ENCODE measurements at regions not wholly inside any gene's neighbourhood (a gene's known extent, or its start where the extent isn't known, plus 50 kb on each side); places are given as distances from the start of the nearest gene placed in this dataset.
A peak's percentile ranks its signal among the peaks of the same experiment; 100 is the strongest.

- no peak for DNase-seq (ENCODE audit: low read depth, low spot score)
Observed at GRCh38 chr4:14431155-14432134, 570.8 kb upstream of the CPEB2 start.

DNA sequence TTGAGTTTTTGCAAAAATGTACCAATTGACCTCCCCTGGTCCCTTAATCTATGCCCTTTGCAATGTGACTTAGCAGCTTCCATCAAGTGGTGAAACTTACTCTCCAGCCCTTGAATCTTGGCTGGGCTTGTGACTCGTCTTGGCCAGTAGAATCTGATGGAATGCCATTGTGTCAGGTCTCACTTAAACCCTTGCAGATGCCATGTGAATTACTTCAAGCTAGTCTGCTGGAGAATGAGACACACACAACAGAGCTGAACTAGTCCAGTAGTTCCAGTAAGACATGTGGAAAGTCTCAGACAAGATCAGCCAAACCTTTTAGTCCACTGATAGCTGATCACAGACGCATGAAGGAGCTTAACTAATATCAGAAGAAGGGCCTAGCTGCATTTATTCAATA, 567.8 kb upstream of the CPEB2 start:
- no peak for DNase-seq (ENCODE audit: low read depth, low spot score)

DNA sequence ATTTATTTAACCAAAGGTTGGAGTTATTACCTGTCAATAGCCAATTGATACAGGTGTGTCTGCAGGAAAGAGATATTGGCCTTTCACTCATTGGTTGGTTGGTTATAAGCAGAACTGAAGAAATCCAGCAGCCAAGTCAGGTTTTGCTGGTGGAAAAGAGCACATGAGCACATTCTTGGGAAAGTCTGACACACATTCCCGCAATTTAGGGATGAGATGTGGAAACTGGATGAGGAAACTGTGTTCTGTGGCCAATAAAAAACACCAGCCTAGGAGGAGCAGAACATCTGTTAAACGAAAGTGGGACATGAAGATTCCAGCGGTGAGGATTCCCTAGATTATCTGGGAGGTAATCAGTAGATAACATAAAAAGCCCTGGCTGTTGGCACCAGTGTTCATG, 567.4 kb upstream of the CPEB2 start:
- DNase-seq (ENCODE audit: low read depth, low spot score) = no peak

DNA sequence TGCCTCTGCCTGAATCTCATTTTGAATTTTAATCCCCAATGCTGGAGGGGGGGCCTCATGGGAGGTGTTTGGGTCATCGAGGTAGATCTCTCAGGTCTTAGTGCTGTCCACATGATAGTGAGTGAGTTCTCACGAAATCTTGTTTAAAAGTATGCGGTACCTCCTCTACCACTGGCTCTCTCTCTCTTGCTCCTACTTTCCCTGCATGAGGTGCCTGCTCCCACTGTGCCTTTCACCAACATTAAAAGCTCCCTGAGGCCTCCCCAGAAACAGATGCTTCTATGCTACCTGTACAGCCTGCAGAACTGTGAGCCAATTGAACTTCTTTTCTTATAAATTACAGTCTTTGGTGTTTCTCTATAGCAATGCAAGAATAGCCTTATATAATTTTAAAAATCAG, 560.7 kb upstream of the CPEB2 start:
- DNase-seq (ENCODE audit: low read depth, low spot score) = no peak

DNA sequence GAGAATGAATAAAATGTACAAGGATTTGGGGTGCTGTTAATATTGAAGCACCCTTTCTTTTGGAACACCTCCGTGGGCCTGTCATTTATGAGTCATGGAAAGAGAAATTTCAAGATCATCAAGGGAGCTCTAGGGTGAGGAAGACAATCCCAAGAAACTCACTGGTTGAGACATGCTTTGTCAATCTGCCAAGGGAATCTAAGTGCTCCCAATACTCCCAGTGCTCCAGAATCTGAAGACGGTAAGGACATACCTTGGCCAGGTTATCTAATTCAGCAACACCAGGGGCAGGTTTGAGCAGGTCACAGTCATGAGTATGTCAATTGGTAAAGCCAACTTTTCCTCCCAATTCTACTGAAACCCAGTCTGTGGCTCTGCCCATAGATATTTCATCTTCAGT, 556.4 kb upstream of the CPEB2 start:
- DNase-seq (ENCODE audit: low read depth, low spot score) = no peak

GRCh38 chr4:14446311-14446710, 556.0 kb upstream of the CPEB2 start:
- DNase-seq (ENCODE audit: low read depth, low spot score) = no peak

GRCh38 chr4:14446904-14447303, 555.4 kb upstream of the CPEB2 start:
- DNase-seq (ENCODE audit: low read depth, low spot score) = no peak

DNA sequence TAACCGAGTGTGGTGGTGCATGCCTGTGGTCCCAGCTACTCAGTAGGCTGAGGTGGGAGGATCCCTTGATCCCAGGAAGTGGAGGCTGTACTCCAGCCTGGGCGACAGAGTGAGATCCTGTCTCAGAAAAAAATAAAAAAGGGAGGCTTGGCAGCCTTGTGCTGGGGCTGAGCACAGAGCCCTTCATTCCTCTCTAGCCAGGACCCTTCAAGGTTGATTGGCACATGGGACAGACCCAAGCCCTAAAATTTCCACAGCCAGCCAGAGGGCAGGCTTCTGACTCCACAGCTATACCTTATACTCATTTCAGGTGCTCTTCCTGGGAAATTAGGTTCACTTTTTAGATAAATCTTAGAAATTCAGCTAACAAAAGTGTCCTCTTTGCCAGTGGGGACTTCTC, 553.0 kb upstream of the CPEB2 start:
- DNase-seq (ENCODE audit: low read depth, low spot score) = no peak

GRCh38 chr4:14452001-14452400, 550.3 kb upstream of the CPEB2 start:
- DNase-seq (ENCODE audit: low read depth, low spot score) = peak; percentile 30

DNA sequence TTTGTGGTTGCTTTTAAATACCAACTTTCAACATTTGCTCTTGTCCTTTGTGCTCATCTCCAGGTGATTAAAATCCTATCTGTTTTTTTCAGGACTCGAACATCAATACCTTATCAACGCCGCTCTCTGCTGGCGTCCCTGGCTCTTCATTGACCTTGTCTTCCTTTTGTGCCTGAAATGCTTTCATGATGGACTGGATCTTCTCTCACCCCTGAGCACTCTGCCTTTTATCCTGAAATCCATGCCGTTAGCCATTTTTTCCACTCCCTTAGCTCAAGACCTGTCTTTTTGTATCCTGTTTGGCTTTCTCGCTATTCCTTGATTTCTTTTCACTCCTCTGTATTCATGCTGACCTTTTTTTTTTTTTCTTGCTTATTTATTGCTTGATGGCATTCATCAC, 549.5 kb upstream of the CPEB2 start:
- DNase-seq (ENCODE audit: low read depth, low spot score) = no peak

DNA sequence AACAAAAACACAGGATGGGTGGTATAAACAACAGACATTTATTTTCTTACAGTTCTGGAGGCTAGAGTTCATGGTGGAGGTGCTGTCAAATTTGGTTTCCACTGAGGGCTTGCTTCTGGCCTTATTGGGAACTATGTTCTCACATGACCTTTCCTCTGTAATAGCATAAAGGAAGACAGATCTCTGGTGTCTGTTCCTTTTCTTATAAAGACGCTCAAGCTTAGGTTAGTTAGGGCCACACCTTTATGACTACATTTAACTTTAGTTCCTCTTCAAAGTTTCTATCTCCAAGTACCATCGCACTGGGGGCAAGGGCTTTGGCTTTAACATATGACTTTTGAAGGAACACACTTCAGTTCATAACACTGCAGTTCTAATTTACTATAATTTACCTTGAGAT, 543.8 kb upstream of the CPEB2 start:
- DNase-seq (ENCODE audit: low read depth, low spot score) = no peak

DNA sequence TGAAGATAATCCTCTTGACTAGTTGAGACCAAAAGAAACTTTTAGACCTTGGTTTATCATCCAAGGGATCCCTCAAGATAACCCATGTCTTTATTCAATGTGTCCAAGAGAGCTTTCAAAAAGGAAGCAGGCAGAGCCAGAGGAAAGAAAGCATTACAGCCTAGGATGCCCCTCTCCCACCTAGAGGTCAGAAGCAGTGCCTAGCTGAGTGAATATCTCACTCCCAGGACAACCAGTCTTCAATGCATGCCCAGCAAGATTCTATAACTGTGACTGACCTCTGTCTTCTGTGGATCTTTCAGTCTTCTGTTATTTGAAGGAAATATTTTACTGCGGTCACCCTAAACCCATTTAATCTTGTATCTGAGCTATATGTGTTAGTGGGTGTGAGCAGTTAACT, 537.2 kb upstream of the CPEB2 start:
- no peak for DNase-seq (ENCODE audit: low read depth, low spot score)

- no peak for DNase-seq (ENCODE audit: low read depth, low spot score)
Observed at GRCh38 chr4:14465507-14465906, 536.8 kb upstream of the CPEB2 start.

DNA sequence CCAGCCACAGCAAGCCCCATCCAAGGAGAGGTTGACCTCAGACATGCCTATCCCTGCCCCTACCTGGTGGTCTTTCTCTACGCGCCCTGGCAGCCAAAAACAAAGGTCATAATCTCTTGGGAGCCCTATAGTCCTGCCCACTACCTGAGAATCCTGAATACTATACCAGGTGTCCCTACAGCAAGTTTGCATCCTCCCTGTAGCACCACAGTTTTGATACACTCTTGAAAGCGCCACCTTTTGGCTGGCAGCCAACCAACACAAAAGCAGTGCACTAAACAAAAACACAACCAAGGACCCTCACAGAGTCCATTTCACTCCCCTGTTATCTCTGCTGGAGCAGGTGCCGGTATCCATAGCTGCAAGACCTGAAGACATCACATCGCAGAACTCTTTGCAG, 523.8 kb upstream of the CPEB2 start:
- no peak for DNase-seq (ENCODE audit: low read depth, low spot score)

GRCh38 chr4:14496408-14496807, 505.9 kb upstream of the CPEB2 start:
- DNase-seq (ENCODE audit: low read depth, low spot score) = no peak

GRCh38 chr4:14496969-14497368, 505.3 kb upstream of the CPEB2 start:
- DNase-seq (ENCODE audit: low read depth, low spot score) = no peak

DNA sequence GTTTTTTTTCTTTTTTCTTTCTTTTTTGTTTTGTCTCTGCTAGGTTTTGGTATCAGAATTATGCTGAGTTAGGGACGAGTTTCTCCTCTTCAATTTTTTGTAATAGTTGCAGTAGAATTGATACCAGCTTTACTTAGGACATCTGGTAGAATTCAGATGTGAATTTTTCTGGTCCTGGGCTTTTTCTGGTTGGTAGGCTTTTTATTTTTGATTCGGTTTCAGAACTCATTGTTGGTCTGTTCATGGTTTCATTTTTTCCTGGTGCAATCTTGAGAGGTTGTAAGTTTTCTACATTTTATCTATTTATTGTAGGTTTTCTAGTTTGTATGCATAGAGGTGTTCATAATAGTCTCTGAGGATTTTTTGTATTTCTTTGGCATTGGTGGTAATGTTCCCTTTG, 498.1 kb upstream of the CPEB2 start:
- no peak for DNase-seq (ENCODE audit: low read depth, low spot score)

DNA sequence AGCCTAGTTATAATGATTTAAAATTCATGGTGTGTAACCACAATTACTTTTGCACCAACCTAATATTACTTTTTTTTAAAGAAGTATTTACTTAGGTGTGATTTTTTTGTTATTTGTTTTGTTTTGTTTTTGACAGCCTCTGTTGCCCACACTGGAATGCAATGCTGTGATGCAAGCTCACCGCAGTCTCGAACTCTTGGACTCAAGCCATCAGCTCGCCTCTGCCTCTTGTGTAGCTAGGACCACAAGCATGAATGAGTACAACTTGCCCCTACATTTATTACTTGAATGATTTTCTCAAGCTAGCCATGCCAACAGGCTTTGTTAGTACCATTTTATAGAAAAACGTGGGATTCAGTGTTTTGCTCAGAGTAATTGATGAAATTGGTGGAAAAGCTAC, 488.8 kb upstream of the CPEB2 start:
- no peak for DNase-seq (ENCODE audit: low read depth, low spot score)

GRCh38 chr4:14515556-14515955, 486.7 kb upstream of the CPEB2 start:
- no peak for DNase-seq (ENCODE audit: low read depth, low spot score)

DNA sequence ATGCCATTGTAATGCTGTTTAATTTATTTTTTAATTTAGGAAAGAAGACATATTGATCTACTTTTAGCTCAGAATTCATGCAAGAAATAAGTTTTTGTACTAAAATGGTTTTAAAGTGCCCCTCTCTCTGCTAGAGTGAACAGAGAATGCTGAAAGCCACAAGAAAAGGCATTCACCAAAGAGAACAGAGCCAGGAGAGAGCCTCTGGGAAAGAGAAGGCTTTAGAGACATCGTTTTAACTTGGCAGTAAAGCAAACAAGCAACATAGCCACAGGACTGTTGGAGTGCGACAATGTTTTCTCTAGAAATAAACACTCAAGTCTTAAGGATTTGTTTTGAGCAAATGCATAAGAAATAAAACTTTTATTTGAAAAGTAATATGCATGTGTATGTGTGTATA, 484.1 kb upstream of the CPEB2 start:
- no peak for DNase-seq (ENCODE audit: low read depth, low spot score)

- peak; percentile 9 for DNase-seq (ENCODE audit: low read depth, low spot score)
Observed at GRCh38 chr4:14520171-14520570, 482.1 kb upstream of the CPEB2 start.

DNA sequence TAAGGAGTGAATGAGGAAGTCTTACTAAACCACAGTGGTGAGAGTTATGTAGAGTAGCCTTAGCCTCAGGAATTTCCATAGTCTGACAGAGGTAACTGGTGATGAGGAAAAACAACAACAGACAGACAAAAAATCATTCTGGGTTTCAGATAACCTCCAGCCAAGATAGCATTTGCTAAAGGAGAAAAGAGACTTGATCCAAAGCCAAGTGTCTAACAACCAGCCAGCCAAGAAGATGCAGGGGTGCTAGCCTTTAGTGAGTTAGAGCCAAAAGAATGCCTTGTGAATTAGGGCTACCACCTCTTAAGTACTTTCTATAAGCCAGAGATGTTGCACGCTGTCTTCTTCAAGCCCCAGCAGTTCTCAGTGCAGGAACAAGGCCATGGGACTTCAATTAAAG, 478.0 kb upstream of the CPEB2 start:
- no peak for DNase-seq (ENCODE audit: low read depth, low spot score)

GRCh38 chr4:14528918-14529317, 473.4 kb upstream of the CPEB2 start:
- no peak for DNase-seq (ENCODE audit: low read depth, low spot score)

GRCh38 chr4:14529653-14530052, 472.6 kb upstream of the CPEB2 start:
- peak; percentile 56 for DNase-seq (ENCODE audit: low read depth, low spot score)

Data from ELF-1 (cell line).